Neural cell (in vitro differentiated cells): ENCODE measurements at regions not wholly inside any gene's neighbourhood (a gene's known extent, or its start where the extent isn't known, plus 50 kb on each side); places are given as distances from the start of the nearest gene placed in this dataset.
"Not testable (repeated sequence)": the region's sequence is repeated elsewhere in the genome, so short reads cannot be mapped to it uniquely, and the experiment has no call there.

Experiments
- H2AFZ ChIP-seq: fragments of 200-600, 300-800 bp; sonication (generic), shearing (Covaris generic); 2 replicates; pipeline ENCODE4 v1.6.0; 2014; ENCODE audit warnings: low read depth, mild to moderate bottlenecking, antibody characterized with exemption, low read length, moderate library complexity
- H3F3A ChIP-seq: fragments of 200-600 bp; shearing (Covaris generic); 2 replicates; pipeline ENCODE4 v1.6.1; 2016; ENCODE audit warnings: mild to moderate bottlenecking, moderate library complexity, mixed read lengths, antibody characterized with exemption, low read length; ENCODE audit not compliant: insufficient read depth, poor library complexity, severe bottlenecking
- H3K27ac ChIP-seq: fragments of 200-600, 300-800 bp; sonication (generic), shearing (Covaris generic); 2 replicates; pipeline ENCODE4 v1.5.1; 2014; ENCODE audit warnings: mild to moderate bottlenecking, low read length, moderate library complexity
- H3K27me3 ChIP-seq: fragments of 300-800, 200-600 bp; sonication (generic), shearing (Covaris generic); 2 replicates; pipeline ENCODE4 v1.6.0; 2014; ENCODE audit warnings: mild to moderate bottlenecking, low read depth, low read length, moderate library complexity; ENCODE audit not compliant: insufficient read depth
- H3K36me3 ChIP-seq: fragments of 300-800, 200-600 bp; sonication (generic), shearing (Covaris generic); 2 replicates; pipeline ENCODE4 v1.5.1; 2014; ENCODE audit warnings: mild to moderate bottlenecking, antibody characterized with exemption, low read length, moderate library complexity; ENCODE audit not compliant: insufficient read depth
- H3K4me2 ChIP-seq: fragments of 300-800, 200-600 bp; sonication (generic), shearing (Covaris generic); 2 replicates; pipeline ENCODE4 v1.6.0; 2014; ENCODE audit warnings: mild to moderate bottlenecking, low read length
- H3K4me3 ChIP-seq: fragments of 300-800, 200-600 bp; sonication (generic), shearing (Covaris generic); 2 replicates; pipeline ENCODE4 v1.5.1; 2014; ENCODE audit warnings: mild to moderate bottlenecking, low read length, moderate library complexity
- H3K79me2 ChIP-seq: fragments of 200-600 bp; shearing (Covaris generic); replicated peaks from 2 replicates; pipeline ENCODE4 v1.6.0; 2014; ENCODE audit warnings: mild to moderate bottlenecking, low read length, moderate library complexity; ENCODE audit not compliant: insufficient read depth
- H3K9ac ChIP-seq: fragments of 300-800, 200-600 bp; sonication (generic), shearing (Covaris generic); 2 replicates; pipeline ENCODE4 v1.6.1; 2016; ENCODE audit warnings: mild to moderate bottlenecking, low read length, mixed read lengths
- H3K9me2 ChIP-seq: fragments of 200-600 bp; shearing (Covaris generic); 2 replicates; pipeline ENCODE4 v1.6.1; 2016; ENCODE audit warnings: mild to moderate bottlenecking, low read length, mixed read lengths; ENCODE audit not compliant: insufficient read depth
- H3K9me3 ChIP-seq: fragments of 200-600, 300-800 bp; sonication (generic), shearing (Covaris generic); 2 replicates; pipeline ENCODE4 v1.6.1; 2016; ENCODE audit warnings: mild to moderate bottlenecking, mixed run types, low read length, moderate library complexity, mixed read lengths
- H4K20me1 ChIP-seq: fragments of 200-600 bp; shearing (Covaris generic); 2 replicates; pipeline ENCODE4 v1.6.1; 2016; ENCODE audit warnings: mild to moderate bottlenecking, mixed run types; ENCODE audit not compliant: insufficient read depth
- CTCF ChIP-seq: fragments of 450-650 bp; IDR thresholded peaks from 2 replicates; pipeline ENCODE4 v1.5.1; 2014; ENCODE audit warnings: antibody characterized with exemption, mild to moderate bottlenecking, moderate library complexity; ENCODE audit not compliant: poor library complexity, severe bottlenecking
- EP300 ChIP-seq: fragments of 450-650 bp; conservative IDR thresholded peaks from 2 replicates; pipeline ENCODE4 v1.6.1; 2014; ENCODE audit warnings: antibody characterized with exemption, mild to moderate bottlenecking, moderate library complexity; ENCODE audit not compliant: poor library complexity, severe bottlenecking
- EZH2 ChIP-seq: fragments of 200-600, 300-800 bp; shearing (Covaris generic), sonication (generic); IDR thresholded peaks from 2 replicates; pipeline ENCODE4 v1.6.1; 2014; ENCODE audit warnings: antibody characterized with exemption, low read length, borderline replicate concordance, mild to moderate bottlenecking; ENCODE audit not compliant: insufficient read depth, poor library complexity, severe bottlenecking
- MXI1 ChIP-seq: fragments of 450-650 bp; conservative IDR thresholded peaks from 2 replicates; pipeline ENCODE4 v1.6.1; 2014; ENCODE audit warnings: antibody characterized with exemption, mild to moderate bottlenecking; ENCODE audit not compliant: poor library complexity, severe bottlenecking
- POLR2AphosphoS5 ChIP-seq: IDR thresholded peaks from 2 replicates; pipeline ENCODE4 v1.6.1; 2012
- RAD21 ChIP-seq: fragments of 450-650 bp; conservative IDR thresholded peaks from 2 replicates; pipeline ENCODE4 v1.6.1; 2014; ENCODE audit warnings: antibody characterized with exemption, mild to moderate bottlenecking, moderate library complexity
- SMC3 ChIP-seq: fragments of 450-650 bp; conservative IDR thresholded peaks from 2 replicates; pipeline ENCODE4 v1.6.1; 2014; ENCODE audit warnings: antibody characterized with exemption, mild to moderate bottlenecking, moderate library complexity; ENCODE audit not compliant: poor library complexity
- TAF1 ChIP-seq: IDR thresholded peaks from 2 replicates; pipeline ENCODE4 v1.6.1; 2012; ENCODE audit warnings: low read depth
- TF ChIP-seq, protein P1 (sequence below): IDR thresholded peaks from 2 replicates; pipeline ENCODE4 v1.6.1; 2012; ENCODE audit warnings: borderline replicate concordance

GRCh38 chr6:1162367-1163275 is 149.3 kb upstream of the FOXQ1 start:
- Histone ChIP-seq H4K20me1 (no peaks in the 10 kb centered on the region), H3K27me3 (no peaks in the 10 kb centered on the region), H3K79me2 (no peaks in the 10 kb centered on the region), H3K4me2 (no peak overlapping the region), H3K9ac (no peak overlapping the region), H3K9me3 (no peaks in the 10 kb centered on the region), H3K4me3 (no peak overlapping the region), H3K36me3 (no peaks in the 10 kb centered on the region), H3K9me2 (no peaks in the 10 kb centered on the region), H3F3A (no peaks in the 10 kb centered on the region), H3K27ac (no peak overlapping the region), H2AFZ (no peak overlapping the region)
- TF ChIP-seq CTCF (no peak), POLR2AphosphoS5 (no peak), TAF1 (no peak), EP300 (no peak), RAD21 (no peak), EZH2 (no peak), SMC3 (no peak), MXI1 (no peak)
- TF ChIP-seq, protein P1, sequence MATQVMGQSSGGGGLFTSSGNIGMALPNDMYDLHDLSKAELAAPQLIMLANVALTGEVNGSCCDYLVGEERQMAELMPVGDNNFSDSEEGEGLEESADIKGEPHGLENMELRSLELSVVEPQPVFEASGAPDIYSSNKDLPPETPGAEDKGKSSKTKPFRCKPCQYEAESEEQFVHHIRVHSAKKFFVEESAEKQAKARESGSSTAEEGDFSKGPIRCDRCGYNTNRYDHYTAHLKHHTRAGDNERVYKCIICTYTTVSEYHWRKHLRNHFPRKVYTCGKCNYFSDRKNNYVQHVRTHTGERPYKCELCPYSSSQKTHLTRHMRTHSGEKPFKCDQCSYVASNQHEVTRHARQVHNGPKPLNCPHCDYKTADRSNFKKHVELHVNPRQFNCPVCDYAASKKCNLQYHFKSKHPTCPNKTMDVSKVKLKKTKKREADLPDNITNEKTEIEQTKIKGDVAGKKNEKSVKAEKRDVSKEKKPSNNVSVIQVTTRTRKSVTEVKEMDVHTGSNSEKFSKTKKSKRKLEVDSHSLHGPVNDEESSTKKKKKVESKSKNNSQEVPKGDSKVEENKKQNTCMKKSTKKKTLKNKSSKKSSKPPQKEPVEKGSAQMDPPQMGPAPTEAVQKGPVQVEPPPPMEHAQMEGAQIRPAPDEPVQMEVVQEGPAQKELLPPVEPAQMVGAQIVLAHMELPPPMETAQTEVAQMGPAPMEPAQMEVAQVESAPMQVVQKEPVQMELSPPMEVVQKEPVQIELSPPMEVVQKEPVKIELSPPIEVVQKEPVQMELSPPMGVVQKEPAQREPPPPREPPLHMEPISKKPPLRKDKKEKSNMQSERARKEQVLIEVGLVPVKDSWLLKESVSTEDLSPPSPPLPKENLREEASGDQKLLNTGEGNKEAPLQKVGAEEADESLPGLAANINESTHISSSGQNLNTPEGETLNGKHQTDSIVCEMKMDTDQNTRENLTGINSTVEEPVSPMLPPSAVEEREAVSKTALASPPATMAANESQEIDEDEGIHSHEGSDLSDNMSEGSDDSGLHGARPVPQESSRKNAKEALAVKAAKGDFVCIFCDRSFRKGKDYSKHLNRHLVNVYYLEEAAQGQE: no peak

DNA sequence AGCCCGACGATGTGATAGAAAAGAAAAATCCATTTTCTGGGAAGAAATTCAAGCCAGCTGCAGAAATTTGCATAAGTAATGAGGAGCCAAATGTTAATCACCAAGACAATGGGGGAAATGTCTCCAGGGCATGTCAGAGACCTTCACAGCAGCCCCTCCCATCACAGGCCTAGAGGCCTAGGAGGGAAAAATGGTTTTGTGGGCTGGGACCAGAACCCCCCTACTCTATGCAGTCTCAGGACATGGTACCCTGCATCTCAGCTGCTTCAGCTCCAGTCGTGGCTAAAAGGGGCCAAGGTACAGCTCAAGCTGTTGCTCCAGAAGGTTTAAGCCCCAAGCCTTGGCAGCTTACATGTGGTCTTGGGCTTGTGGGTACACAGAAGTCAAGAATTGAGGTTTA is 155.5 kb upstream of the FOXQ1 start:
- not testable (repeated sequence) for H3K4me3 ChIP-seq, H4K20me1 ChIP-seq, H3K27ac ChIP-seq, H3K9me3 ChIP-seq, H3K36me3 ChIP-seq, H3K9me2 ChIP-seq, H3K9ac ChIP-seq, H3K27me3 ChIP-seq, H2AFZ ChIP-seq, H3K4me2 ChIP-seq, H3K79me2 ChIP-seq, H3F3A ChIP-seq
